Endothelial cell (in vitro differentiated cells): ENCODE measurements at regions not wholly inside any gene's neighbourhood (a gene's known extent, or its start where the extent isn't known, plus 50 kb on each side); places are given as distances from the start of the nearest gene placed in this dataset.

ENCODE experiments used
- DNase-seq: peaks from one replicate; pipeline ENCODE4 v3.0.0; 2021; ENCODE audit warnings: low spot score
- H3K27ac Mint-ChIP-seq: one replicate; pipeline ENCODE4 v1.8.0; 2021; ENCODE audit warnings: mixed read lengths, inconsistent platforms; ENCODE audit not compliant: unreplicated experiment
- H3K27me3 Mint-ChIP-seq: one replicate; pipeline ENCODE4 v1.8.0; 2021; ENCODE audit warnings: mild to moderate bottlenecking, moderate library complexity, mixed read lengths, inconsistent platforms; ENCODE audit not compliant: unreplicated experiment
- H3K36me3 Mint-ChIP-seq: one replicate; pipeline ENCODE4 v1.8.0; 2021; ENCODE audit warnings: mild to moderate bottlenecking, low read depth, mixed read lengths, inconsistent platforms; ENCODE audit not compliant: unreplicated experiment
- H3K4me1 Mint-ChIP-seq: one replicate; pipeline ENCODE4 v1.8.0; 2021; ENCODE audit warnings: mild to moderate bottlenecking, mixed read lengths, inconsistent platforms; ENCODE audit not compliant: unreplicated experiment
- H3K4me3 Mint-ChIP-seq: one replicate; pipeline ENCODE4 v1.8.0; 2021; ENCODE audit warnings: mild to moderate bottlenecking, mixed read lengths, inconsistent platforms; ENCODE audit not compliant: unreplicated experiment
- H3K9me3 Mint-ChIP-seq: one replicate; pipeline ENCODE4 v1.8.0; 2021; ENCODE audit warnings: mixed read lengths, inconsistent platforms; ENCODE audit not compliant: unreplicated experiment
- CTCF ChIP-seq: fragments of 200-600 bp; sonication (generic); IDR thresholded peaks from one replicate; pipeline ENCODE4 v1.5.0; 2021; ENCODE audit warnings: antibody characterized with exemption; ENCODE audit not compliant: unreplicated experiment

- Mint-ChIP-seq H3K4me1 (peaks cover 5% of the 10 kb centered on the region), H3K36me3 (no peaks in the 10 kb centered on the region), H3K27me3 (peaks cover 1% of the 10 kb centered on the region), H3K9me3 (no peaks in the 10 kb centered on the region), H3K27ac (no peak overlapping the region), H3K4me3 (peak overlapping the region; percentile 72)
- no peak for TF ChIP-seq CTCF
- DNase-seq, result no peak
These were observed 60.5 kb upstream of the RNF32 start for GRCh38 chr7:156580036-156580435.

GRCh38 chr7:156579566-156579965 lies 61.0 kb upstream of the RNF32 start:
- Mint-ChIP-seq H3K9me3 (no peaks in the 10 kb centered on the region), H3K4me1 (peaks cover 5% of the 10 kb centered on the region)

GRCh38 chr7:156578978-156579430 lies 61.6 kb upstream of the RNF32 start:
- no peak for DNase-seq
- Mint-ChIP-seq H3K36me3 (no peaks in the 10 kb centered on the region), H3K27ac (no peak overlapping the region), H3K9me3 (no peaks in the 10 kb centered on the region), H3K4me1 (peaks cover 5% of the 10 kb centered on the region), H3K4me3 (no peak overlapping the region), H3K27me3 (peaks cover 1% of the 10 kb centered on the region)
- no peak for TF ChIP-seq CTCF

More at GRCh38 chr7:156579566-156579965, 61.0 kb upstream of the RNF32 start:
- Mint-ChIP-seq H3K36me3 (no peaks in the 10 kb centered on the region), H3K27ac (no peak overlapping the region), H3K4me3 (peak overlapping the region; percentile 72), H3K27me3 (peaks cover 1% of the 10 kb centered on the region)
- TF ChIP-seq CTCF, result no peak
- no peak for DNase-seq

GRCh38 chr7:156578578-156578940 lies 62.0 kb upstream of the RNF32 start:
- Mint-ChIP-seq H3K4me3 (no peak overlapping the region), H3K27ac (no peak overlapping the region), H3K36me3 (no peaks in the 10 kb centered on the region), H3K27me3 (peaks cover 1% of the 10 kb centered on the region), H3K4me1 (peaks cover 5% of the 10 kb centered on the region), H3K9me3 (no peaks in the 10 kb centered on the region)
- no peak for DNase-seq
- peak; percentile 30 for TF ChIP-seq CTCF

- Mint-ChIP-seq H3K27ac (no peak overlapping the region), H3K4me3 (no peak overlapping the region), H3K36me3 (no peaks in the 10 kb centered on the region), H3K4me1 (peaks cover 5% of the 10 kb centered on the region), H3K27me3 (peaks cover 5% of the 10 kb centered on the region), H3K9me3 (no peaks in the 10 kb centered on the region)
- TF ChIP-seq CTCF, result no peak
- no peak for DNase-seq
These were observed 62.7 kb upstream of the RNF32 start for GRCh38 chr7:156577645-156578577.
